ENCODE measurements at regions not wholly inside any gene's neighbourhood (a gene's known extent, or its start where the extent isn't known, plus 50 kb on each side); places are given as distances from the start of the nearest gene placed in this dataset.

DNA sequence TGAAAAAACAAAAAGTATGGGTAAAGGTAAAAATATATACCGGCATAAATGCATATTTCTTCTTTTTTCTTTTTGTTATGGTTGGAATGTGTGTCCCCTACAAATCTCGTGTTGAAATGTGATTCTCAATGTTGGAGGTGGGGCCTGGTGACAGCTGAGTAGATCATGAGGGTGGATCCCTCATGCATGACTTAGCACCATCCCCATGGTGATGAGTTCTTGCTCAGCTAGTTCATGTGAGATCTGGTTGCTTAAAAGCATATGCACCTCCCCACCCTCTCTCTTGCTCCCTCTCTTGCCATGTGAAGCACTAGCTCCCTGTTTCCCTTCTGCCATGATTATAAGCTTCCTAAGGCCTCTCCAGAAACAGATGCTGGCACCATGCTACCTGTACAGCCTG is 93.3 kb downstream of the HYCC1 start:
- no peak overlapping the region for H3K27ac ChIP-seq
- H3K4me3 ChIP-seq: no peak overlapping the region

DNA sequence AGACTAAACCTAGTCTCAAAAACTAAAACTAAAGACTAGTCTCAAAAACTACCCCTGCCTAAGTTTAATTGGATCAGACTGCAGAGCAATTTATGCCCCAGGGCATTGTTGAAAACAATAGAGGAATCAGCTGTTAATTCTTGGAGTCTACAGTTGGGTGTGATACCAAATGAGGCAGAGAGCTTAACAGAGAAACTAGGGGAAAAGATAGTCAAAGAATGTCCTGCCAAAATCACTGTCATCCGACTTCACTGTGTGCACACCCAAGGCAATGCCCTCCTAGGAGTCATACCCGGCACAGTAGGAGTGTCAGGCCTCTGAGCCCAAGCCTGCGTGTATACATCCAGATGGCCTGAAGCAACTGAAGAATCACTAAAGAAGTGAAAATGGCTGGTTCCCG is 90.5 kb upstream of the TOMM7 start:
- Histone ChIP-seq H3K4me3 (no peak overlapping the region), H3K27ac (no peak overlapping the region)

DNA sequence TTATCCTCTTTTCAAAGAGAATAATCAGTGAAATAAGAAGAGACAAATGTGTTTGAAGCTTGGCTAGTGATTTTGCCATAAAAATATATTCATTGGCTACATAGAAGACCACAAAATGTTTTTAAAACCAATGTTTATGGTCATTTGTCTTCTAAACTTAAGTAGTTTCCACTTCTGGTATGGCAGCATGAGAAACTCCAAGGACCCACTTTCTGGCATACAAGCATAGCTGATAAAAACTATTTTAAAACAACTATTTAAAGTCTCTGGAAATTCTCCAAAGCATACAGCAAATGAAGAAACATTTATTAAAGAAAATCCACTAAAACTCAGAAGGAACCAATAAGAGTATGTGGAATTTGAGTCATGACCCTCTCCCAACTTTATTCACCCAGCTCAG is 89.2 kb upstream of the TOMM7 start:
- H3K4me3 ChIP-seq: no peak overlapping the region
- H3K27ac ChIP-seq: no peak overlapping the region

DNA sequence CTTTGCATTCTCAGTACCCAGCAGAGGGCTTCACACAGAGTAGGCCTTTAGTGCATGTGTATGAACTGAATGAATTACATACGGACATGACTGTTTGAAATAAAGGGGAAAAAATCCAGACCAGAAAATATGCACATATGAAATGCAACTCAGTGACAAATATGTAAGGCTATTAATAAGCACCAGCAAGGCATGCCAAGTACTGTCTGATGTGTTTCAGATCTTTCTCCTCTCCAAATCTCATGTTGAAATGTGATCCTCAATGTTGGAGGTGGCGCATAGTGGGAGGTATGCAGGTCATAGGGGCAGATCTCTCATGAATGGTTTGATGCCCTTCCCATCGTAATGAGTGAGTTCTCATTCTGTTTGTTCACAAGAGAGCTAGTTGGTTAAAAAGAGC is 87.3 kb upstream of the TOMM7 start:
- H3K27ac ChIP-seq: no peak overlapping the region

DNA sequence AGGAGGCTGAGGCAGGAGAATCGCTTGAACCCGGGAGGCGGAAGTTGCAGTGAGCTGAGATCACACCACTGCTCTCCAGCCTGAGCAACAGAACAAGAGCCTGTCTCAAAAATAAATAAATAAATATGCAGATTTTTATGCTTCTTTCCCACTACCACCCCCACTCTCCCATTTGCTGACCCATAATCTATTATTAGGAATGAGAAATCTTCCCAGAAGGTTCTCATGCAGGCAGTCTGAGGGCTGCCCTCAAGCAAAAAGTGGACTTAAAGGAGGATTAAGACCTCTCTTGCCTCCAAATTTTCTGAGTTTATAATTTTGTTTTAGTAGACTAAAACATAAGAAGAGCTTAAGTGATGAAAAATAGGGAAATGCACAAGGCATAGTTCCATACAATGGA is 85.2 kb upstream of the TOMM7 start:
- H3K4me3 ChIP-seq: no peak overlapping the region
- no peak overlapping the region for H3K27ac ChIP-seq

More for the DNA sequence above, 87.3 kb upstream of the TOMM7 start:
- no peak overlapping the region for H3K4me3 ChIP-seq

DNA sequence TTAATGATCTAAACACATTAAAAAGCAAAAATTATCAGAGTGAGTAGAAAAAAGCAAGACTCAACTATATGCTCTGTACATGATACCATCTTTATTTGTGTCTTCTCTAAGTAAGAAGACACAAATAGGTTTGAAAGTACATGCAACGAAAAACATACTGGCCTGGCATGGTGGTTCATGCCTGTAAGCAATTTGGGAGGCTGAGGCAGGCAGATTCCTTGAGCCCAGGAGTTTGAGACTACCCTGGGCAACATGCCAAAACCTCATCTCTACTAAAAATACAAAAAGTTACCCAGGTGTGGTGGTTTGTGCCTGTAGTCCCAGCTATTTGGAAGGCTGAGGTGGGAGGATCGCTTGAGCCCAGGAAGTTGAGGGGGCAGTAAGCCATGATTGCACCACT is 78.1 kb upstream of the TOMM7 start:
- Histone ChIP-seq H3K27ac (no peak overlapping the region), H3K4me3 (no peak overlapping the region)

DNA sequence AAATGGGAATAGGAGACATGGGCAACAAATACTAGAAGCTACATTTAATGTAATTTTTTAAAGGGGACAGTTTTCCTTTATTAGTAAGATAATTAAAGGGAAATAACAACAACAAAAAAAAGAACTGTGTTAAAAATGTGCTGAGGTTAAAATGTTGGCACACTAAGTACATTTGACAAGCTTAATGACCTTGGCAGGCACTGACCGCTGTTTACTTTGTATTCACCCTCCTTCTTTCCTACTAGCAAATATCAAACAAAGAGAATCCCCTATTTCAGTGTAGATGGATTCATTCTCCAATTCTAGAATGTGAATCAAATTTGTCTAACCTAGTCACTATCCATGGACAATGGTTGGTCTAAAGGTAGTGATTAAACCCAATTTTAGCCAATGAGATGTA is 77.5 kb upstream of the TOMM7 start:
- Histone ChIP-seq H3K27ac (no peak overlapping the region), H3K4me3 (no peak overlapping the region)

DNA sequence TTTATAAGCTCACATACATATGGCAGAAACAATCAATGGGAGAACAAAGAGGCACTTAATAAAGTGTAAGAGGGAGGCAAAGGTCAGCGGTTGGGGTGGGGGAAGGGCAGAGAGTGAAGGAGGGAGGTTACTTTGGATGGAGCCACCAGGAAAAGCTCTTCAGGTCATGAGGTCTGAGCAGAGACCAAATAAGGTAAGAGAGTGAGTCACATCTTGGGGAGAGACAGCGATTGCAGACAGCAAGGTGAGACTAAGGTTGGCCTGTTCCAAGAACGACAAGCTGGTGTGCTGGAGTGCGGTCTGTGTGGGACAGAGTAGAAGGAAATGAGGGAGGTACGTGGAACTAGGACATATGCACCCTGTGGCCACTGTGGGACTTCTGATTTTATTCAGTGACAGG is 74.3 kb upstream of the TOMM7 start:
- H3K27ac ChIP-seq: no peak overlapping the region
- H3K4me3 ChIP-seq: no peak overlapping the region

DNA sequence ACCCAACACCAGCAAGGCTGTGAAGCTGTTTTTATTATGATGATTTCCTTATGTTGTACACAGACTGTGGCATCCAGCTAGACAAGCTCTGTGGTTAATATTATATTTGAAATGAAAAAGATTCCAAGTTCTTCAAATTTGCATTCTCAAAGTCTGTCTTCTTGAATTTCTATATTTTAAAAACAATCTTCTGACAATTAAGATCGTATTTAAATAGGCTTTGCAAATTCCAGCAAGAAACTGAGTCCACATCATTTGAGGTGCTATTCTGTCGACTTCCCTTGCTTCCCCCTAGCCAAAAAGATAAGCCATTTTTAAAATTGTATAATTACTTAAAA is 73.1 kb upstream of the TOMM7 start:
- H3K4me3 ChIP-seq: no peak overlapping the region

DNA sequence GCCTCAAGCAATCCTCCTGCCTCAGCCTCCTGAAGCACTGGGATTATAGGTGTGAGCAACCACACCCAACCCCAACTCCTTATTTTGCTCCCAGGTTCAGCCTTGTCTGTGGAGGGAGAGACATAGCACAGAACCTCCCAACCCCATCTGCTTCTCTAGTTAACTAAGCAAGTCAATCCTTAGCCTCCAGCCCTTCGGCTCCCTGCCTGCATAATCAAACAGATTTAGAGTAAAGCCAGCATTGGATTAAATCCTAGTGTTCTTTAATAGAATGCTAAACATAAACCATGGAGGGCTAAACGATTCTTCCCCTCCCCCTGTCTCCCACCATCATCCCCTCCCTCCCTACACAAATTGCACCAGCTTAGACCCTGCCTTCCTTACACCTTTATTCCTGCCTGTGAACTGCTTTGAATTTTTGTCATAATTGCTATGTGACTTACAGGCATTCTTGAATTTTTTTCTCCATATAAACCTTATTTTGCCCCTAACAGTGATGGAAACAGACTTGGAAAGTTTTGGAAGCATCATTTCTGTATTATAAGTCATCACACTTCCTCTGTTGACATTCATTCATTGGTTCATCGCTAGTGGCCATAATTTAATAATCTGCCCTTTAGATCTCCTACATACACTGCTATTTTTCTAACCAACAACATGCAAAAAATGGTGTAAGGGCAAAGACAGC is 72.6 kb upstream of the TOMM7 start:
- Histone ChIP-seq H3K27ac (no peak overlapping the region), H3K4me3 (no peak overlapping the region)

More for the DNA sequence above, 73.1 kb upstream of the TOMM7 start:
- H3K27ac ChIP-seq: no peak overlapping the region

DNA sequence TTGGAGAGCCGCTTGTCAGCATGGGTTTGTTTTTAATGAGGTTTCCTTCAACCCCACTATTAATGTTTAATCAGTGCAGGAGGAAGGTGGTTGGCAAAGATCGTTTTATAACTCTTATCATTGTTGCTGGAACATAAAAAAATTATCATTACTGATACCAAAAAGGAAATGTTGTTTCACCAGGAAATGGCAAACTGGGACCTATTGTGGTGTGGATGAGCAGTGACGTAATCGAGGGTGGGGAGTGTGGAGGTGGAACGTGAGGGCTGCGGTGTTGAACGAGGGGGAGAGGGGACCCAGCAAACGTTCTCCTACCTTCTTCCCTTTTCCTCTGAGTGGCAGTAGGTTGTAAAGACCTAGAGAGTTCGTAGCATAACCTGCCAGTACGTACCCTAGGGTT is 71.9 kb upstream of the TOMM7 start:
- Histone ChIP-seq H3K27ac (no peak overlapping the region), H3K4me3 (no peak overlapping the region)

DNA sequence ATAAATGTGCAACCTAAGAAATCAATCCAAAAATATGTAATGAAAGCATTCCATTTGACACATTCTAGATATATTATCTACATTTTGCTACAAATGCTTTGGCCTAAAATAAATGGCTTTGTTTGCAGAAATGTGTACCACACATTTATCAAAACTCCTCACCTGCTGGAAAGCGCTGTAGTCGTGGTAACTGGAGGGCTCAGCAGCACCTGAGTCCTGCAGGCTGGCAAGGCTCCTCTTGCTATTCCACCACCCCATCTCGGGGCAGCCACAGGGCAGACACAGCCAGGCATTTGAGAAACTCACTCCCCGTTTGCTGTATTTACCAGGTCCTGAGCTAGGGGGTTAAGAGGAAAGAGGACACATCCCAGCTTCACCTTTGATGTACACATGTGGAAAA is 68.1 kb upstream of the TOMM7 start:
- no peak overlapping the region for H3K4me3 ChIP-seq
- no peak overlapping the region for H3K27ac ChIP-seq

DNA sequence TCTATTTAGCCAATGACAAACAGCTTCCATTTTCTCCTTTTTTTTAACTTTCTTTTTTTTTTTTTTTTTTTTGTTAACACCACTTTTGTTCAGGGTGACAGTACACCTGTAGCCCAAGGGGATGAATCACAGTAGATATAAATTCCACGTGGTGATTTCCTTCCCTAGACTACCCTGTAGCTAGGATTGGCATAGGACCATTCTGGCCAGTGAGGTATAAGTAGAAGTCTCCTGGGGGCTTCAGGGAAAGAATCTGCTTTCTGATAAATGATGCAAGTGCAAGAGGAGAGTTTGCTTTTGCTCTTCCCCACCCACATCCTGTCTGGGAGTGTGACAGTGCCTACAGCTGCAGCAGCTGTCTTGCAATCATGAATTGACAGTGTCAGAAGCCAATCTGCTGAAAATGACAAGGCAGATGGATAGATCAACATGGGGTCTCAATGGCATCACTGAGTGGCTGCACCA is 63.2 kb upstream of the TOMM7 start:
- Histone ChIP-seq H3K27ac (peak overlapping the region in 1 of 21 experiments; percentile 44), H3K4me3 (no peak overlapping the region)

DNA sequence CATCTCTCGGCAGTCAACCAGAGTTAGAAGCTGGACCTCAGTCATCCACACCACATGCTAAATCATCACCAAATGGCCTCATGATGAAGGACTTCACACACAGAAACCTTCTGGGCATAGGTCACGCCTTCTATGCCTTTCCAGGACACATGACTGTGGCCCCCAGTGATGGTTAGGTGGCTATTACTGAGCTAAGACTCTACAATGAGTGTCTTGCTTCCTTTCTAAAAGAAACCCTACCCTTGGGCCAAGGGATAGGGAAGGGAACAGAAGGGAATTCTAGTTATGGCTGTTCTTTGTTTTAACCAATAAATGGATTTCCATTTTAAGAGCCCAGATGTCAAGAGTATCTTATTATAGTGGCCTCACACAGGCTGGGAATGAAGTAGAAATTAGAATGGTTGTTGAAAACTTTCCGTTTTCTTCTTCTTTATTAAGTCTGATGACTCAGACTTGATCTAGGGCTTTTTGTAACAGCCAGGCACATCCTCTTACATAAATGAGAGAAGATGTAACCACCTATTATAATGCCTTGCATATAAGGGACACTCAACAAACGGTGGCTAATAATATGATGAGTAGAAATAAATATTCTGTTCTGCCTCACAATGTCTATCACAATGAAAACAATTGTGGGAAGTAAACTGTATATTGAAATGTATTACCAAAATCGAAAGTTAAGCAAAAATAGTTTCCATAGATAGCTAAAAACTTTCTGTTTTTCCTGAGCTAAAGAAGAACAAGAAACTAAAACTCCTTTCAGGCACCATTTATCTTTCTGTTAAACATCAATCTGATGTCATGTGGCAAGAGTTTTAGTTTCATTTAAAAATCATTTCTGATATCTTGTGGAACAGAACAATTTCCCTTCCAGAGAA is 62.5 kb upstream of the TOMM7 start:
- H3K27ac ChIP-seq: peak overlapping the region in 1 of 21 experiments; percentile 44
- no peak overlapping the region for H3K4me3 ChIP-seq

DNA sequence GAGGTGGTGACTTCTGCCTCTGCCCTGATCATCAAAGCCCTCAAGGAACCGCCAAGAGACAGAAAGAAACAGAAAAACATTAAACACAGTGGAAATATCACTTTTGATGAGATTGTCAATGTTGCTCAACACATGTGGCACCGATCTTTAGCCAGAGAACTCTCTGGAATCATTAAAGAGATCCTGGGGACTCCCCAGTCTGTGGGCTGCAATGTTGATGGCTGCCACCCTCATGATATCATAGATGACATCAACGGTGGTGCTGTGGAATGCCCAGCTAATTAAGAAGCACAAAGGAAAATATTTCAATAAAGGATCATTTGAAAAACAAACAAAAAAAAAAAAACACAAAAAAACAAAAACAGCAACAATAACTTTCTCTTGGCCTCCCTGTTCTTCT is 59.5 kb upstream of the TOMM7 start:
- Histone ChIP-seq H3K4me3 (no peak overlapping the region), H3K27ac (no peak overlapping the region)

DNA sequence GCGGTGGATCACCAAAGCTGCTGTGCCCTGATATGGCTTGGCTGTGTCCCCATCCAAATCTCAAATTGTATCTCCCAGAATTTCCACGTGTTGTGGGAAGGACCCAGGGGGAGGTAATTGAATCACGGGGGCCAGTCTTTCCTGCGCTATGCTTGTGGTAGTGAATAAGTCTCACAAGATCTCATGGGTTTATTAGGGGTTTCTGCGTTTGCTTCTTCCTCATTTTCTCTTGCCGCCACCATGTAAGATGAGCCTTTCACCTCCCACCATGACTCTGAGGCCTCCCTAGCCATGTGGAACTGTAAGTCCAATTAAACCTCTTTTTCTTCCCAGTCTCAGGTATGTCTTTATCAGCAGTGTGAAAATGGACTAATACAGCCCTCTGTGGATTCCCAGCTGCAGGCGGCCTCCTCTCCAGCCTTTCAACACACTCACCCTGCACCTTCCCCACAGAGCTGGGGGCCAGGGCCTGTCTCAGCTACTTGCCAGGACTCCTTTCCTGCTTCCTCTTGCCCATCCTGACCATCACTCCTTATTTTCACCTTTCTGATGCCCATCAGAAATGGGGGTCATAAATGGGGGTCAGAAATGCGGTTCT is 57.2 kb upstream of the TOMM7 start:
- H3K27ac ChIP-seq: no peak overlapping the region
- H3K4me3 ChIP-seq: no peak overlapping the region

DNA sequence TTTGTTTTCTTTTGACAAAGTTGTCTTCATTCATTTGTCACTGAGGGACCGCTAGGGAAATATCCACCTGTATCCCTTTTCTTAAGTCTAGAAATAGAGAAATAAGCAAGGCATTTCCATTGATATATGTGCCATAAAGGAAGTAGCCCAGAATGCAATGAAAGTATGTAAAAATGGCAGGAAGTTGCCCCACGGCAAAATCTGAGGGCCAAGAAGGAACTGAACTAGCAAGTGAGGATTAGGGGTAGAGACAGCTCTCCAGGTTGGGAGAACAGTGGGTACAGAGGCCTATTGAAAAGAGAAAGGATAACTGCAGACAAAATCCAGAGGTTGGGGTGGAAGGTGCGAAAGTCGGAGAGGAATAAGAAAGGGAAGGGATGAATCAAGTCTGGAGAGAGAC is 56.6 kb upstream of the TOMM7 start:
- Histone ChIP-seq H3K4me3 (no peak overlapping the region), H3K27ac (no peak overlapping the region)

DNA sequence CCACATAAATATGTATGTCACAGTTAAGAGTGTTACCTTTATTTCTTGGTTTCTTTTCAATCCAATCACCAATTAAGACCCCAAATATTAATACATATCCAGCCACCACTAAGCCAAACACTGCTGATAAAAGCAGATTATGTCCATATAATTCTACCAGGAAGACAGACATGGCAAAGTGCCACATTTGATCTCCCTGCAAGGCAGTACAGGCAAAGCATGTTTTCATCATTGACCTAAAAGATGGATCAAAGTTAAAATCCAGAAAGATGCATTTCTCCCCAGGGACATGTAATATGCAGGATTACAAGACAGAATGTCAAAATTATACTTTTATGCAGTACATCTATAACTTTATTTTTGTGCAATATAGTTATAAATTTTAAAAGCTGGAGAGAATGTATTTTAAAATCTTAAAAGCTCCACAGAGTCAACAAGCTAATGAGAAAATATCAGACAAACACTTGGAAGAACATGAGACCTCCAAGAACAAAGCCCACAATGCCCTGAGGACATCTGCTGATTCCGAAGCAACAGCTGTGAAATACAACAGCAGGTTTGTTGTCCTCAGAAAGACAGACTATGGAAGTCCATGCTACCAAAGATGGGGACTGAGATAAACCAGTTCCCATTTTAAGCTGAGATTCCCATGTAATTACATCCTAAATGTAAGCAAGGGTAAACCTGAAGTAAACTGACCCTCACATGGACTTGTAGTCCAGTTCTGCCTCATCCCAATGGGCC is 54.5 kb upstream of the TOMM7 start:
- H3K4me3 ChIP-seq: no peak overlapping the region
- H3K27ac ChIP-seq: no peak overlapping the region

DNA sequence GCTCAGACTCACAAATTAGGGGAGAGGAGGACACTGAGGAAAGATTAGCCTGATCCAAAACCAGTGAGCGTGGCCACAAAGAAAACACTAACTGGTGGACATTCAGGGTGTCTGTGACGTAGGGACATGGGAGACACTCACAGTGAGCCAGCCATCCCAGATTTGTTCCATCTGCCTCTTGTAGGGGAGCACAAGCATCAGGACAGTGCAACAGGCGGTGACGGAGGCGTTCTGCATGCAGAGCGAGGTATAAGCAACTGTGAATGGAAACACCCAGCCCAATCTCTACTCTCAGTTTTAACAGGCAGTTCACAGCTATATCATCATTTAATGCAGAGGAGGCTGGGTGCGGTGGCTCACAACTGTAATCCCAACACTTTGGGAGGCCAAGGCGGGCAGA is 52.8 kb upstream of the TOMM7 start:
- no peak overlapping the region for H3K4me3 ChIP-seq
- no peak overlapping the region for H3K27ac ChIP-seq

DNA sequence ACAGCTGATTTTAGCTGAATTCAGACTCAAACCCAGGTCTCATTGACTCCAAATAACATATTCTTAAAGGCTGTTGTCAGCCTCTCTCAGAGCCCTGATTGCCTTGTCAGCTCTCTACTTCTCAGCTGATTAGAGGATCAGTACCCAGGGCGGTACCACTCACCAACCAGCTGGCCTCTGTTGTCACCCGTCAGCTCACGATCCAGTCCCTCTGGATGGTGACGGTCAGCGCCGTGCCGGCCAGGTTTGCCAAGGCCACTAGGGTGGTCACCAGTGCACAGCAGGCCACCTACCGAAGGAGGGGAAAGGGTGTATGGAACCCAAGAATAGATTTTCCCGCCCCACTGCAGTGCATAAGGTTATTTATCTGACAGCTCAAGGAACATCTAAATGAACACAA is 52.3 kb upstream of the TOMM7 start:
- H3K4me3 ChIP-seq: no peak overlapping the region
- no peak overlapping the region for H3K27ac ChIP-seq

Data from skin epidermis (tissue), 12 donors.